Neutrophil (primary cell): ENCODE measurements at regions not wholly inside any gene's neighbourhood (a gene's known extent, or its start where the extent isn't known, plus 50 kb on each side); places are given as distances from the start of the nearest gene placed in this dataset.

Experiments
- H3K27ac ChIP-seq: fragments of 200-600 bp; sonication (generic); 2 replicates; pipeline ENCODE4 v1.5.1; 2016; ENCODE audit warnings: mild to moderate bottlenecking, moderate library complexity
- H3K27me3 ChIP-seq: fragments of 200-600 bp; sonication (generic); 2 replicates; pipeline ENCODE4 v1.6.0; 2016; ENCODE audit warnings: mild to moderate bottlenecking
- H3K36me3 ChIP-seq: fragments of 200-600 bp; sonication (generic); 2 replicates; pipeline ENCODE4 v1.5.1; 2017
- H3K4me1 ChIP-seq, 2 experiments: fragments of 200-600 bp in 1 of 2; sonication (generic) in 1 of 2; 1 replicate in 1 of 2; 2 replicates in 1 of 2; pipeline versions ENCODE4 v1.5.1 to v1.6.1; 2013 to 2016; ENCODE audit warnings: low read depth in 1 of 2, low read length in 1 of 2, mild to moderate bottlenecking in 1 of 2, moderate library complexity in 1 of 2; ENCODE audit not compliant: control insufficient read depth in 1 of 2, insufficient read depth in 1 of 2
- H3K4me3 ChIP-seq, 2 experiments: fragments of 200-600 bp in 1 of 2; sonication (generic) in 1 of 2; 1 replicate in 1 of 2; 2 replicates in 1 of 2; pipeline ENCODE4 v1.5.1; 2013 to 2016; ENCODE audit warnings: low read depth in 1 of 2, low read length in 1 of 2, mild to moderate bottlenecking in 1 of 2, moderate library complexity in 1 of 2
- H3K9me3 ChIP-seq: fragments of 200-600 bp; sonication (generic); 2 replicates; pipeline ENCODE4 v1.5.1; 2016
- TF ChIP-seq, protein P1 (sequence below): fragments of 200-600 bp; sonication (generic); IDR thresholded peaks from 2 replicates; pipeline ENCODE4 v1.5.1; 2016; ENCODE audit warnings: antibody characterized with exemption

DNA sequence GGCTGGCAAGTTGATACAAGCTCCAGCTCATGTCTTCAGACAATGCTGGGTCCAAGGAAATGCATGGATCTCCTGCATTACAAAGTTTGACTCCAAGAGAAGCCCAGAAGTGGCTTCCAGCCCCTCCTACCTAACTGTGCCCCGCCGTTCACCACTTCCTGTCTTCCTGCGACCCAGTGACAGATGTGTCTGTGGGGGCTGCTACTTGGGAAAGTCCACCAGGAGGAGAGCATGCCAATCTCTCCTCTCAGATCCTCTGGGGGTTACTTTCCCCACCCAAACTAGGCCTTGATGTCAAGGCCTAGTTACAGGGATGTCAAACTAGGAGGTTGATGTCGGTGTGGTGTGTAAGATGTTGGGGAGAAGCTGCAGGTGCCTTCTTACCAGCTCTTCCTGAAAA, 133.6 kb upstream of the RASGRP1 start:
- H3K27ac ChIP-seq = no peak overlapping the region
- no peaks in the 10 kb centered on the region for H3K36me3 ChIP-seq
- no peaks in the 10 kb centered on the region for H3K9me3 ChIP-seq
- no peak overlapping the region for H3K4me3 ChIP-seq
- TF ChIP-seq, protein P1, sequence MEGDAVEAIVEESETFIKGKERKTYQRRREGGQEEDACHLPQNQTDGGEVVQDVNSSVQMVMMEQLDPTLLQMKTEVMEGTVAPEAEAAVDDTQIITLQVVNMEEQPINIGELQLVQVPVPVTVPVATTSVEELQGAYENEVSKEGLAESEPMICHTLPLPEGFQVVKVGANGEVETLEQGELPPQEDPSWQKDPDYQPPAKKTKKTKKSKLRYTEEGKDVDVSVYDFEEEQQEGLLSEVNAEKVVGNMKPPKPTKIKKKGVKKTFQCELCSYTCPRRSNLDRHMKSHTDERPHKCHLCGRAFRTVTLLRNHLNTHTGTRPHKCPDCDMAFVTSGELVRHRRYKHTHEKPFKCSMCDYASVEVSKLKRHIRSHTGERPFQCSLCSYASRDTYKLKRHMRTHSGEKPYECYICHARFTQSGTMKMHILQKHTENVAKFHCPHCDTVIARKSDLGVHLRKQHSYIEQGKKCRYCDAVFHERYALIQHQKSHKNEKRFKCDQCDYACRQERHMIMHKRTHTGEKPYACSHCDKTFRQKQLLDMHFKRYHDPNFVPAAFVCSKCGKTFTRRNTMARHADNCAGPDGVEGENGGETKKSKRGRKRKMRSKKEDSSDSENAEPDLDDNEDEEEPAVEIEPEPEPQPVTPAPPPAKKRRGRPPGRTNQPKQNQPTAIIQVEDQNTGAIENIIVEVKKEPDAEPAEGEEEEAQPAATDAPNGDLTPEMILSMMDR = no peak
- no peaks in the 10 kb centered on the region for H3K4me1 ChIP-seq
- no peaks in the 10 kb centered on the region for H3K27me3 ChIP-seq

DNA sequence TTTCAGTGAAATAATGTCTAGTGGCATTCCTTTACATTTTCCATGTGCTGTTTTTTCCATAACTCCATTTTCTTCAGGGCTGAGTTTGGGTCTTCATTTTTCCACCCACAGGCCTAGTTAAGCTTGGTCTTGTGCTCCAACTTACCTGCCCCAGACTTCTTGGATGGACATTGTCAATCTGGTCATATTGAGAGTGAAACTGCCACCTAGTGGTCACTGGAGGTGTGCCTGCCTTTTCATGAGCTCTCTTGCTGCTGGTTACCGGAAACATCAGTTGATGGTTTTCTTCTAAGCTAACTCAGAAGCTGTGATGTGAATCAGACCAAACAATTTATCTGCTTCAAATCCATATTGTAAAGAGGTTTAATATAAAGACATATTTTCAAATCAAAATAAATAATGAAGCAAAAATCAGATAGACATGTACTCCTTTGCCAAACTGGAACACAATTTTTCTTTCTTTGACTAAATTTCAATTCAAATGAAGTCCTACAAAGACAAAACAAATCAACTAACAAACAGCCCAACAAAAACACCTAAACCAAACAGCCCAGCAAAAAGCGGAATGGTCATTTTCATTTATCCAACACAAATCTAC, 135.1 kb upstream of the RASGRP1 start:
- Histone ChIP-seq H3K27ac (no peak overlapping the region), H3K36me3 (no peaks in the 10 kb centered on the region), H3K9me3 (no peaks in the 10 kb centered on the region), H3K27me3 (no peaks in the 10 kb centered on the region), H3K4me3 (no peak overlapping the region), H3K4me1 (no peaks in the 10 kb centered on the region)
- TF ChIP-seq, protein P1 = peak; percentile 51

DNA sequence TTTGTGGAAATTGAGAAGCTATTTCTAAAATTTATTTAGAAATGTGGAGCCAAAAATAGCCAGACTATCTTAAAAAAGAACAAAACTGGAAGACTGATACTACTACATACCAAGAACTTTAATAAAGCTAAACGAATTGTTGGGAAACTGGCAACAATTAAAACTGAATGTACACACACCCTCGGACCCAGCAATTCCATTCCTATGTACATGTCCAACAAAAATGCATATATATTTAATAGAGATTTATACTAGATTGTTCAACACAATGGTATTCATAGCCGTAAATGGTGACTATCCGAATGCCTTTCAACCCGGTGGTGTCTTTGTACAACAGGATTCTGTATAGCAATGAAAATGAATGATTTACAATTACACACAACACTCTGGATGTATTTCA, 136.5 kb upstream of the RASGRP1 start:
- Histone ChIP-seq H3K36me3 (no peaks in the 10 kb centered on the region), H3K27me3 (peaks cover 4% of the 10 kb centered on the region), H3K4me3 (no peak overlapping the region), H3K9me3 (no peaks in the 10 kb centered on the region), H3K4me1 (no peaks in the 10 kb centered on the region), H3K27ac (no peak overlapping the region)
- TF ChIP-seq, protein P1 = no peak

DNA sequence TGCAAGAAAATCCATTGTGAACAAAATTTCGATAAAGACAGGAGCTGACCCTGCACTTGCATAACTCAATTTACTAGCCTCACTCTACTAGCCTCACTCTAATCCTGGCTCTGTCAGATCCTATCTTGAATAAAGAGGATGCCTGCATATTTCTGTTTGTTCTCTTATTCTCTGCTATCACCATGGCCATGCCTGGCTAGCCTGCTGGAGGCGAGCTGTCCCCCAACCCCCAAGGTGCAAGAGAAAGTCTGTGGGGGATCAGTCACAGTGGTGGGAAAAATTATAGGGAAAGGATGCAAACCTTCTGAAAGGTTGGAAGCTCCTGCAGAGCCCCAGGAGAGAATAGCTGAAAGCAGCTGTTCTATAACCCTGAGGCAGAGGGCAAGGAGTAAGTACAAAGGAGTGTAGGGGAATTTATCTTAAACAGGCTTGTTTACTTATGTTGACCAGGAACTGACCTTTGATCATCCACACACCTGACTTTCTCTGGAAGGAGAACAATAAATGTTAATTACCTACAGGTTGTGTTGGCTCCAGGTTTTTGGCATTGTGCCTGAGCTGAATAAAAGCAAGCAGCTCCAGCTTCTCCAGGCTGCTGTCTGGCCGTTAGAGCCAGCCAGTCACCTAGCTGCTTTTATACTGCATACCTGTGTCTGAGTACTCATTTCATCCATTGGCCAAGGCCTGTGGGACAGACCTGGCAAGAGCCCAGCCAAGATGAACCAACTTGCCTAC, 137.7 kb upstream of the RASGRP1 start:
- Histone ChIP-seq H3K9me3 (no peaks in the 10 kb centered on the region), H3K27ac (no peak overlapping the region), H3K27me3 (peaks cover 4% of the 10 kb centered on the region), H3K4me1 (no peaks in the 10 kb centered on the region), H3K36me3 (no peaks in the 10 kb centered on the region), H3K4me3 (no peak overlapping the region)
- TF ChIP-seq, protein P1 = no peak

DNA sequence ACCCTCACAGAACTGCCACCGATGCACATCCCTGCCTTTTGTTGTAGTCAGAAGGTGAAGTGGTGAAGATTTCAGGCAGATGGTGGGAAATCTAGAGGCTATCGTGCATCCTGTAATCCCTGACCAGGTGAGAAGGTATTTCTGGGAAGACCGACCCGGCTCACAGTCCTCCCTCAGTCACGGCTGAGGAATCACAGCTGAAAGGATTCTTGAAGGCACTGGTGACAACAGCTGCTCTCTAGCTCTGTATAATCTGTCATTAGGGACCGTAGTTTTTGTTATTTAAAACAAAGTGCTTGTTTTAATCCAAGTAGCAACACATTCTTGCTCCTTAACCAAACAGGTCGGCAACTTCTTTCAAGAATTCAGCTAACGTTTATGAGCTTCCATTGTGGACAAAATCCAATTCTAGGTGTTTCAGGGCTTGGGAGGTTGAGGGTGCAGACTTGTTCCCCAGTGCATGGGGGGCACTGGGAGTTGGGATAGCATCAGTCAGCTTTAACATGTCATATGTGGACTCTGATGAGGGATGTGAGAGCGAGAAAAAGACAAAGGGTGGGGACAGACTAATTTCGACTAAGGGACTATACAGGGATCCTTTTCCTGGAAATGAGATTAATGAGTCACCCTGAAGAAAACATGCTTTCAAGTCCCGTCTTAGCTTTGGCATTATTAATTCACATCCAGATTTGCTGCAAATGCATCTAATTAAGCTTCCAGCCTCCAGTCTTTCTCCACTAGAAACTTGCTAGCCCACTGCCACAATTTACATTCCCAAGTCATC, 141.0 kb upstream of the RASGRP1 start:
- Histone ChIP-seq H3K4me3 (no peak overlapping the region), H3K27ac (no peak overlapping the region), H3K27me3 (peaks cover 4% of the 10 kb centered on the region), H3K9me3 (no peaks in the 10 kb centered on the region), H3K36me3 (no peaks in the 10 kb centered on the region), H3K4me1 (no peaks in the 10 kb centered on the region)
- TF ChIP-seq, protein P1 = no peak
